Upper lobe of right lung (tissue), 1 donor: ENCODE measurements at regions not wholly inside any gene's neighbourhood (a gene's known extent, or its start where the extent isn't known, plus 50 kb on each side); places are given as distances from the start of the nearest gene placed in this dataset.

ENCODE experiments used
- ATAC-seq: fragments of 200-7000 bp; cut with Tn5 transposase; one replicate; pipeline ENCODE4 v1.9.1; 2020; ENCODE audit warnings: mild to moderate bottlenecking, moderate library complexity
- DNase-seq: peaks from one replicate; pipeline ENCODE4 v3.0.0-alpha.2; 2020
- H3K27ac ChIP-seq: fragments of 200-600 bp; one replicate; pipeline ENCODE4 v1.8.0; 2022
- H3K27me3 ChIP-seq: fragments of 200-600 bp; one replicate; pipeline ENCODE4 v1.8.0; 2022; ENCODE audit warnings: mild to moderate bottlenecking
- H3K36me3 ChIP-seq: fragments of 200-600 bp; one replicate; pipeline ENCODE4 v1.8.0; 2022
- H3K4me1 ChIP-seq: fragments of 200-600 bp; one replicate; pipeline ENCODE4 v1.8.0; 2022
- H3K4me3 ChIP-seq: fragments of 200-600 bp; one replicate; pipeline ENCODE4 v1.8.0; 2022; ENCODE audit warnings: mild to moderate bottlenecking
- H3K9me3 ChIP-seq: fragments of 200-600 bp; one replicate; pipeline ENCODE4 v1.8.0; 2022
- CTCF ChIP-seq: fragments of 200-600 bp; IDR thresholded peaks from one replicate; pipeline ENCODE4 v1.8.0; 2022; ENCODE audit warnings: antibody characterized with exemption
- intact Hi-C: fragments of 100-400 bp; cut with DNase I; formaldehyde crosslinking; loops from one replicate; pipeline ENCODE4 v1.11.0; 2022
- donor health status: DM: no; HTN: yes; CAD: no; lungs with severe emphysema.

DNA sequence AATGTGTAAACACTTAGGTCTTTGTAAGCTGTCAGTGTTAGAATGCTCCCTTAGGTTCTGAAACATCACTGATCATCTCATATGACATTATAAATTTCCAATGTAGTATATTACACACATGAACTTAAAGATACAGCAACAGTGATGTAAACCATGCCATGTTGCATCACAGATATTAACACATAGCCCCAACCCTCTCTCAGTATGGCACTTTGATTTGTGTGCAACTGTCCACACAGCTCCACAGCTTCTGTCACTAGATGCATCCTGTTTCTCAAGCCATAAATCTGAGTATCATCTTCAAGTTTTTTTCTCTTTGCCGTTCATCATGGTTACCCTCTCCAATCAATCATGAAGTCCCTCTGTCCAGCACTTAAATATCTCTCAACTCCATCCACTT lies 69.2 kb upstream of the LRP1B start:
- H3K9me3 ChIP-seq = no peaks in the 10 kb centered on the region
- no peaks in the 10 kb centered on the region for H3K27me3 ChIP-seq
- DNase-seq (no peak), ATAC-seq (no peak)
- no peak overlapping the region for H3K27ac ChIP-seq
- no peak for TF ChIP-seq CTCF
- no peaks in the 10 kb centered on the region for H3K36me3 ChIP-seq
- H3K4me3 ChIP-seq = no peak overlapping the region
- intact Hi-C loops = no loop called here
- no peaks in the 10 kb centered on the region for H3K4me1 ChIP-seq

- no peak for TF ChIP-seq CTCF
- H3K27me3 ChIP-seq = no peaks in the 10 kb centered on the region
- intact Hi-C loops = no loop called here
- H3K9me3 ChIP-seq = no peaks in the 10 kb centered on the region
- no peaks in the 10 kb centered on the region for H3K36me3 ChIP-seq
- no peak overlapping the region for H3K27ac ChIP-seq
- H3K4me3 ChIP-seq = no peak overlapping the region
- ATAC-seq (no peak), DNase-seq (no peak)
- H3K4me1 ChIP-seq = no peaks in the 10 kb centered on the region
Observed at GRCh38 chr2:142199073-142199472, 68.3 kb upstream of the LRP1B start.

GRCh38 chr2:142190805-142191204 lies 60.0 kb upstream of the LRP1B start:
- intact Hi-C loops = no loop called here
- H3K4me1 ChIP-seq = no peaks in the 10 kb centered on the region
- no peak overlapping the region for H3K4me3 ChIP-seq
- H3K36me3 ChIP-seq = no peaks in the 10 kb centered on the region
- no peak overlapping the region for H3K27ac ChIP-seq
- no peak for TF ChIP-seq CTCF
- no peaks in the 10 kb centered on the region for H3K9me3 ChIP-seq
- DNase-seq (no peak), ATAC-seq (no peak)
- H3K27me3 ChIP-seq = no peaks in the 10 kb centered on the region

GRCh38 chr2:142189501-142189900 lies 58.7 kb upstream of the LRP1B start:
- TF ChIP-seq CTCF = no peak
- Histone ChIP-seq H3K4me1 (no peaks in the 10 kb centered on the region), H3K36me3 (no peaks in the 10 kb centered on the region), H3K27me3 (no peaks in the 10 kb centered on the region), H3K9me3 (no peaks in the 10 kb centered on the region), H3K4me3 (no peak overlapping the region), H3K27ac (no peak overlapping the region)
- ATAC-seq = no peak
- DNase-seq = no peak
- intact Hi-C loops = no loop called here

- H3K36me3 ChIP-seq = no peaks in the 10 kb centered on the region
- DNase-seq (no peak), ATAC-seq (no peak)
- no peaks in the 10 kb centered on the region for H3K27me3 ChIP-seq
- no peak overlapping the region for H3K27ac ChIP-seq
- H3K9me3 ChIP-seq = no peaks in the 10 kb centered on the region
- TF ChIP-seq CTCF = no peak
- no peaks in the 10 kb centered on the region for H3K4me1 ChIP-seq
- intact Hi-C loops = no loop called here
- H3K4me3 ChIP-seq = no peak overlapping the region
Observed at GRCh38 chr2:142188562-142188961, 57.7 kb upstream of the LRP1B start.

DNA sequence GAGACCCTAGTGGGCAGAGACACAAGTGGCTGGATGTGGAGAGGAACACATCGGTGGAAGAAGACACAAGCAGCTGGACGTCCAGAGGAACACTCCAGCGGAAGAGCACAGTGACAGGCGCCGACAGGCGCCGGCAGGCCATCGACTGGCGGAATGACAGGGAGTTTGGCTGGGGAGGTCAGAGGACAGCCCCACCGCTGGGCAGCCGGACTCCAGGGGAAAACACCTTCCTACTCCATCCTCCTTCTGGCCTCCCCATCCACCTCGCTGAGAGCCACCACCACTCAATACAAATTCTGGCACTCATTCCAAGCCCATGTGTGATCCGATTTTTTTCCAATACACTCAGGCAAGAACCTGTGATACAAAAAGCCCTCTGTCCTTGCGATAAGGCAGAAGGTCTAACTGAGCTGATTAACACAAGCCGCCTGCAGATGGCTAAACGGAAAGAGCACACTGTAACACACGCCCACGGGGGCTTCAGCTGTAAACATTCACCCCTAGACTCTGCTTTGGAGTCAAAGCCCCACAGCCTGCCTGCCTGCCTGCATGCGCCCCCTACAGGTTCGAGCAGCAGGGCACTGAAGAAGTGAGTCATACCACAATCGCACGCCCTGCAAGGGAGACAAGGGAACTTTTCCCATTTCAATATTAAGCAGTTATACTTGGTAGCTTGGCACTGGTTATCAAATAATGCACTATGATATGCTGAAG lies 50.2 kb upstream of the LRP1B start:
- Histone ChIP-seq H3K4me1 (no peaks in the 10 kb centered on the region), H3K9me3 (no peaks in the 10 kb centered on the region), H3K27me3 (no peaks in the 10 kb centered on the region), H3K27ac (no peak overlapping the region), H3K36me3 (no peaks in the 10 kb centered on the region), H3K4me3 (no peak overlapping the region)
- ATAC-seq = peak; percentile 25
- no peak for DNase-seq
- peak; percentile 10 for TF ChIP-seq CTCF
- intact Hi-C loops = no loop called here
